ENCODE measurements at regions not wholly inside any gene's neighbourhood (a gene's known extent, or its start where the extent isn't known, plus 50 kb on each side); places are given as distances from the start of the nearest gene placed in this dataset.

DNA sequence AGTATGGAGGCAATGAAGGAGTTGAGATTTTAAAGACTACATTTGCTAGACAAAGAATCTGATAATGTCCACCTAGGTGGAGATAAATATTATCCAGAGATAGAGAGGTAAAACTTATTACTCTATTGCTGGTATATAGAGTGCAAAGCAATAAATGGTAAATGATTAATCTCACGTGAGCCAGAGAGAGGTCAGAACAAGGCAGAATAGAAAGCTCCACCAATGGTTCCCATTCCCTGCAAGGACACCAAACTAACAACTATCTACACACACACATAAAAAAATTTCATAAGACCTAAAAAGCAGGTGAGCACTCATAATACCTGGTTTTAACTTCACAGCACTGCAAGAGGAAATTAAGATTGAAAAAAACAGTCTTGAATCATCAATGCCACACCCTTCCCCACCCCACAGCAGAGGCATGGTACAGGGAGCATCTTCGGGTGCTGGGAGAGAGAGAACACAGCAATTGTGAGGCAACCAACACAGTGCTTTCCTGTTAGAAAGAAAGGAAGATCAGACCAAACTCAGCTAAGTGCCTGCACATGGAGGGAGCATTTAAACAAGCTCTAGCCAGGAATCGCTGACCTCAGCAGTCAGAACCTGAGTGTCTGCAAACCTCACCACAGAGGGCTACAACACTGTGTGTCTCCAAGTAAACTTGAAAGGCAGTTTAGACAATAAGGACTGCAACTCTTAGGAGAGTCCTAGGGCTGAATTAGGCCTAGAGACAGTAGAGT lies 1432.6 kb upstream of the TMEFF2 start:
- WGBS, 3 donors, result 38 to 57% (median 43%) methylated on average over 3 of the region's 3 CpGs
- Histone ChIP-seq H3K27ac (ENCODE audit: low read depth in 1 of 3, low read length in 2 of 3) (no peak overlapping the region), H3K4me1 (ENCODE audit: control insufficient read depth in 3 of 3, insufficient read depth in 2 of 3, low read depth in 1 of 3, low read length in 2 of 3) (peaks cover 0 to 13% (median 0%) of the 10 kb centered on the region in 3 donors), H3K27me3 (ENCODE audit: control insufficient read depth in 3 of 3, insufficient read depth in 3 of 3, low read length in 3 of 3) (no peaks in the 10 kb centered on the region), H3K9me3 (ENCODE audit: control insufficient read depth in 2 of 2, insufficient read depth in 1 of 2, low read depth in 1 of 2, low read length in 1 of 2) (no peaks in the 10 kb centered on the region), H3K4me3 (ENCODE audit: low read depth in 1 of 3, low read length in 3 of 3) (no peak overlapping the region), H3K36me3 (ENCODE audit: control insufficient read depth in 3 of 3, insufficient read depth in 2 of 3, low read depth in 1 of 3, low read length in 3 of 3) (no peaks in the 10 kb centered on the region)
- DNase-seq, result peak; percentile 53 to 70
- FAIRE-seq, result no peak

DNA sequence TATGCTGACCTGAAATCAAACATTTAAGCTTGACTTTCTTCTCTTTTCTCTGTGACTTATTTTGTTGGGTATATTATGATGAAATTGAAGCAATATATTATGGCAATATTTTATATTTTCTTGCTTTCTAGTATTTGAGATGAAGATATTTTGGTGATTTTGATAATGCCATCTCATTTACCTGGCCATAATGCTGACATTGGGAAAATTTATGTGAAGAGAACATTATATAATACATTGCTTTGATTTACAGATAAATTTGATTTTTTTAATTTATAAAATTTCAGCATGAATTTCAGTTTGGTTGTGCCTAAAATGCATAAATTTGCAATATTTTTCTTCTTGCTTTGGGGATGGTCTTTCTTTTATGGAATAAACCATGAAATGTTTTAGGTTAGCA lies 1413.7 kb upstream of the TMEFF2 start:
- no peak for FAIRE-seq
- H3K27me3 ChIP-seq (ENCODE audit: control insufficient read depth in 3 of 3, insufficient read depth in 3 of 3, low read length in 3 of 3), result no peaks in the 10 kb centered on the region
- no peak for DNase-seq
- peaks cover 0 to 2% of the 10 kb centered on the region in 2 donors for H3K9me3 ChIP-seq (ENCODE audit: control insufficient read depth in 2 of 2, insufficient read depth in 1 of 2, low read depth in 1 of 2, low read length in 1 of 2)
- no peaks in the 10 kb centered on the region for H3K4me1 ChIP-seq (ENCODE audit: control insufficient read depth in 3 of 3, insufficient read depth in 2 of 3, low read depth in 1 of 3, low read length in 2 of 3)
- H3K36me3 ChIP-seq (ENCODE audit: control insufficient read depth in 3 of 3, insufficient read depth in 2 of 3, low read depth in 1 of 3, low read length in 3 of 3), result no peaks in the 10 kb centered on the region
- no peak overlapping the region for H3K4me3 ChIP-seq (ENCODE audit: low read depth in 1 of 3, low read length in 3 of 3)
- no peak overlapping the region for H3K27ac ChIP-seq (ENCODE audit: low read depth in 1 of 3, low read length in 2 of 3)

DNA sequence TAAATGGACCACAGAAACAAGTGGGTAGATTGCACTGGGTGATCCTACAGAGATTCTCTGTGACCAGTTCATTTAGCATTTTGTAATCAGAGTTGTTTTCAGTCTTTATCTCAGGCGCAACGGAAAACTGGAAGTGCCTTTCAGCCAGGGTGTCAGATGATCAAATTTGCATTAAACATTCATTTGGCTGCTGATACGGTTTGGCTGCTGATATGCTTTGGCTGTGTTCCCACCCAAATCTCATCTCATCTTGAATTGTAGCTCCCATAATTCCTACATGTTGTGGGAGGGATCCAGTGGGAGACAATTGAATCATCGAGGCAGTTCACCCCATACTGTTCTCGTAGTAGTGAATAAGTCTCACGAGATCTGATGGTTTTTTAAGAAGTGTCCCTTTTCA lies 1396.1 kb upstream of the TMEFF2 start:
- no peak for FAIRE-seq
- Histone ChIP-seq H3K27me3 (ENCODE audit: control insufficient read depth in 3 of 3, insufficient read depth in 3 of 3, low read length in 3 of 3) (no peaks in the 10 kb centered on the region), H3K4me1 (ENCODE audit: control insufficient read depth in 3 of 3, insufficient read depth in 2 of 3, low read depth in 1 of 3, low read length in 2 of 3) (no peaks in the 10 kb centered on the region), H3K9me3 (ENCODE audit: control insufficient read depth in 2 of 2, insufficient read depth in 1 of 2, low read depth in 1 of 2, low read length in 1 of 2) (peaks cover 0 to 9% of the 10 kb centered on the region in 2 donors), H3K27ac (ENCODE audit: low read depth in 1 of 3, low read length in 2 of 3) (no peak overlapping the region), H3K4me3 (ENCODE audit: low read depth in 1 of 3, low read length in 3 of 3) (no peak overlapping the region), H3K36me3 (ENCODE audit: control insufficient read depth in 3 of 3, insufficient read depth in 2 of 3, low read depth in 1 of 3, low read length in 3 of 3) (no peaks in the 10 kb centered on the region)
- 65 to 79% (median 67%) methylated on average over 6 of the region's 6 CpGs for WGBS, 3 donors
- no peak for DNase-seq

DNA sequence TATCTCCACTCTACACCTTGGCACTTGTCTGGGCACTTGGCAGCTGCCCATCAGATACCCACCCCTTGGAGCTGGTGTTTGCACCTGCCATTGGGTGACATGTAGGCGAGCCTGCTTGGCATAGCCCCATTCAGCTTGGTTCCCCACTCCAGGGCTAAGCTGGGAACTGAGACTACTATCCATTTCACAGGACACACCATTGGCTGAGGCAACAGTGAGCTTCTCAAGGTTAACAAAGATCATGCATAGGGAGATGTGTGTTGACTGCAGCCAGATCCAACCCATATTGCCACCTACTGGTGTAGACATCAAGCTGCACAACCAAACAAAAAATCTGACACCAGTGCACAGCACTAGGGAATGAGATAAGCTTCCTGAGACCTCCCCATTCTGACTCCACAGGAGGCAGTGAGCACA lies 1389.8 kb upstream of the TMEFF2 start:
- H3K4me1 ChIP-seq (ENCODE audit: control insufficient read depth in 3 of 3, insufficient read depth in 2 of 3, low read depth in 1 of 3, low read length in 2 of 3), result no peaks in the 10 kb centered on the region
- H3K27ac ChIP-seq (ENCODE audit: low read depth in 1 of 3, low read length in 2 of 3), result no peak overlapping the region
- 33 to 72% (median 53%) methylated on average over 1 of the region's 1 CpG for WGBS, 3 donors
- no peaks in the 10 kb centered on the region for H3K9me3 ChIP-seq (ENCODE audit: control insufficient read depth in 2 of 2, insufficient read depth in 1 of 2, low read depth in 1 of 2, low read length in 1 of 2)
- DNase-seq, result peak; percentile 44 to 60
- no peaks in the 10 kb centered on the region for H3K36me3 ChIP-seq (ENCODE audit: control insufficient read depth in 3 of 3, insufficient read depth in 2 of 3, low read depth in 1 of 3, low read length in 3 of 3)
- H3K4me3 ChIP-seq (ENCODE audit: low read depth in 1 of 3, low read length in 3 of 3), result no peak overlapping the region
- no peaks in the 10 kb centered on the region for H3K27me3 ChIP-seq (ENCODE audit: control insufficient read depth in 3 of 3, insufficient read depth in 3 of 3, low read length in 3 of 3)
- FAIRE-seq, result no peak

DNA sequence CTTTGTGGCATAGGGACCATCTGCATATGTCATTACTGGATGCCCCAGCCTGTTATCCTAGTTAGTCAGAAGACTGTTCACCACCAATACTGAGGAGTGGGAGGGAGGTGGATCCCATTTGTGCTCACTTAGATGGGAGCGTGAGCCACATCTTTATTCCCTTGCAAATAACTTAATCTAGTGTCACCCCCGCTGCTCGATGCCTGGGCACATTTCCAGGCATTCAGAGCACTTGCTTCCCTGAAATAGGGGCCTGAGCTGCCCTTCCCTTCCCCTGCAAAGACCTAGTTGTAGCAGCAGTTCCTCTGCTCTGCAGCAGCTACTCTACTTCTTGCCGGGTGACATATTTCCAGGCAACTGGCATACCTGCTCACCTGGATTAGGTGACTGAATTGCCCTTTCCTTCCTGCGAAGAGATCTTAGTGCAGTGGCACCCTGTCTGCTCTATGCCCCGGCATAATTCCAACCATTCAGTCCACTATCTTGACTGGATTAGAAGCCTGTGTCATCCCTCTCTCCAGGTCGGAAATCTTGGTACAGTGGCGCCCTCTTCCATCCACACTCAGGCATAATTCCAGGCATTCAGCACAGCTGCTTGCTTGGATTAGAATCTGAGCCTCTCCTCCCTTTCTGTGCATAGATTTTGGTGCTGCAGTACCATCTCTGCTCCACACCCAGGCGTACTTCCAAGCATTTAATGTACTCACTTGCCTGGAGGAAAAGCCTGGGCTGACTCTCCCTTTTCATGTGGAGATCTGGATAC lies 1389.1 kb upstream of the TMEFF2 start:
- H3K9me3 ChIP-seq (ENCODE audit: control insufficient read depth in 2 of 2, insufficient read depth in 1 of 2, low read depth in 1 of 2, low read length in 1 of 2), result no peaks in the 10 kb centered on the region
- no peaks in the 10 kb centered on the region for H3K36me3 ChIP-seq (ENCODE audit: control insufficient read depth in 3 of 3, insufficient read depth in 2 of 3, low read depth in 1 of 3, low read length in 3 of 3)
- no peaks in the 10 kb centered on the region for H3K27me3 ChIP-seq (ENCODE audit: control insufficient read depth in 3 of 3, insufficient read depth in 3 of 3, low read length in 3 of 3)
- H3K4me1 ChIP-seq (ENCODE audit: control insufficient read depth in 3 of 3, insufficient read depth in 2 of 3, low read depth in 1 of 3, low read length in 2 of 3), result no peaks in the 10 kb centered on the region
- H3K27ac ChIP-seq (ENCODE audit: low read depth in 1 of 3, low read length in 2 of 3), result no peak overlapping the region
- WGBS, 3 donors, result 34 to 60% (median 43%) methylated on average over 9 of the region's 9 CpGs
- H3K4me3 ChIP-seq (ENCODE audit: low read depth in 1 of 3, low read length in 3 of 3), result no peak overlapping the region
- DNase-seq (peak; percentile 62 to 69), FAIRE-seq (no peak)

DNA sequence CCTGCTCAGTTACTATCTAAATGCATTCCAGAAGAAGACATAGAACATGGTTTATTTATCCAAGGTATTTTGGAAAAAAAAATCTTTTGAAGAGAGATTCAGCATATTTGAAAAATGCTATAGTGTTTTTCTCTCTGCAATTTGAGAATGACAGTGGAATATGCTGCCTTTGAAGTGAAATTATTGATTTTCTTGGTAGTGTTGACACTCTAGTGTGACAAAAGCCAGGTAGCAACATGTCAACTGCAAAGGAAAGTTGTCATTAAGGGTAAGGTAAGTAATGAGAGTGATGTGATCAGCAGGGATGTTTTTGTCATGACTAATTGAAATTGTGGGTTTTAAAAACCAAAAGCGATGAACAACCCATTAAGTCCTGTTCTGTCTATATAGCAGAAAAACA lies 1387.1 kb upstream of the TMEFF2 start:
- Histone ChIP-seq H3K27ac (ENCODE audit: low read depth in 1 of 3, low read length in 2 of 3) (no peak overlapping the region), H3K4me1 (ENCODE audit: control insufficient read depth in 3 of 3, insufficient read depth in 2 of 3, low read depth in 1 of 3, low read length in 2 of 3) (no peaks in the 10 kb centered on the region), H3K4me3 (ENCODE audit: low read depth in 1 of 3, low read length in 3 of 3) (no peak overlapping the region), H3K36me3 (ENCODE audit: control insufficient read depth in 3 of 3, insufficient read depth in 2 of 3, low read depth in 1 of 3, low read length in 3 of 3) (no peaks in the 10 kb centered on the region), H3K27me3 (ENCODE audit: control insufficient read depth in 3 of 3, insufficient read depth in 3 of 3, low read length in 3 of 3) (no peaks in the 10 kb centered on the region), H3K9me3 (ENCODE audit: control insufficient read depth in 2 of 2, insufficient read depth in 1 of 2, low read depth in 1 of 2, low read length in 1 of 2) (no peaks in the 10 kb centered on the region)
- no peak for FAIRE-seq
- 91 to 98% (median 92%) methylated on average over 1 of the region's 1 CpG for WGBS, 3 donors
- DNase-seq, result no peak

DNA sequence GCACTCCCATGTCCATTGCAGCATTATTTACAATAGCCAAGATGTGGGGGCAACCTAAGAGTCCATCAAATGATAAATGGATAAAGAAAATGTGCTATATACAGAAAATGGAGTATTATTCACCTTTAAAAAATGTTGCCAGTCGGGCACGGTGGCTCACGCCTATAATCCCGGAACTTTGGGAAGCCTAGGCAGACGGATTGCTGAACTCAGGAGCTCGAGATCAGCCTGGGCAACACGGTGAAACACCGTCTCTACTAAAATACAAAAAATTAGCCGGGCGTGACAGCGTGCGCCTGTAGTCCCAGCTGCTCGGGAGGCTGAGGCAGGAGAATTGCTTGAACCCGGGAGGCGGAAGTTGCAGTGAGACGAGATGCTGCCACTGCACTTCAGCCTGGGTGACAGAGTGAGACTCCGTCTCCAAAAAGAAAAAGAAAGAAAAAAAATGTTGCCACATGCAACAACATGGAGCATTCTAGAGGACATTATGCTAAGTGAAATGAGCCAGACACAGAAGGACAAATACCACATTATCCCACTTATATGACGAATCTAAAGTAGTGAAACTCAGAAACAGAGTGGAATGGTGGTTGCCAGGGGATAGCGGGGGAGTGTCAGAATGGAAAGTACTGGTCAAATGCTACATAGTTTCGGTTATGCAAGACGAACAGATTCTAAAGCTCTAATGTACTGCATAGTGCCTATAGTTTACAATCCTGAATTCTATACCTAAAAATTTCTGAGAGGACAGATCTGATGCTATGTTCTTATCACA lies 1385.6 kb upstream of the TMEFF2 start:
- DNase-seq (no peak), FAIRE-seq (no peak)
- no peaks in the 10 kb centered on the region for H3K36me3 ChIP-seq (ENCODE audit: control insufficient read depth in 3 of 3, insufficient read depth in 2 of 3, low read depth in 1 of 3, low read length in 3 of 3)
- WGBS, 3 donors, result 92 to 95% (median 93%) methylated on average over 21 of the region's 21 CpGs
- no peaks in the 10 kb centered on the region for H3K9me3 ChIP-seq (ENCODE audit: control insufficient read depth in 2 of 2, insufficient read depth in 1 of 2, low read depth in 1 of 2, low read length in 1 of 2)
- no peak overlapping the region for H3K4me3 ChIP-seq (ENCODE audit: low read depth in 1 of 3, low read length in 3 of 3)
- H3K4me1 ChIP-seq (ENCODE audit: control insufficient read depth in 3 of 3, insufficient read depth in 2 of 3, low read depth in 1 of 3, low read length in 2 of 3), result no peaks in the 10 kb centered on the region
- no peak overlapping the region for H3K27ac ChIP-seq (ENCODE audit: low read depth in 1 of 3, low read length in 2 of 3)
- no peaks in the 10 kb centered on the region for H3K27me3 ChIP-seq (ENCODE audit: control insufficient read depth in 3 of 3, insufficient read depth in 3 of 3, low read length in 3 of 3)

DNA sequence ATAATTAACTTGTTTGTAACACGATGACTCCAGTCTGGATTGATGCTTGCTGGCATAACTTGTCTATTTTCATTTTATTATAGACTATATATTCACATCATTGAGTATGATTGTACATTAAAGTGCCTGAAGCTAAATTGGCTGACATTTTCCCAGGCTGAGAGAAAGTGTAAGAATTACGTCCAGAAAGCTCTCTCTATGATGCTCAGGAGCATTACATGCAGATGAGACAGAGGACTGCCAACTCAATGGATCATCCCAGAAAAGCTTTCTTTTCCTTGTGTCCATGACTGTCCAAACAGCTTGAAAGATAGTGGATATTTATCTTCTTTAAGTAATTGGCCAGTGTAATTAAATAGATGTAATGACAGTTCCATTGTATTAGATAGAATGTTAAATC lies 1372.2 kb upstream of the TMEFF2 start:
- DNase-seq (no peak), FAIRE-seq (no peak)
- Histone ChIP-seq H3K4me1 (ENCODE audit: control insufficient read depth in 3 of 3, insufficient read depth in 2 of 3, low read depth in 1 of 3, low read length in 2 of 3) (no peaks in the 10 kb centered on the region), H3K36me3 (ENCODE audit: control insufficient read depth in 3 of 3, insufficient read depth in 2 of 3, low read depth in 1 of 3, low read length in 3 of 3) (no peaks in the 10 kb centered on the region), H3K27me3 (ENCODE audit: control insufficient read depth in 3 of 3, insufficient read depth in 3 of 3, low read length in 3 of 3) (no peaks in the 10 kb centered on the region), H3K4me3 (ENCODE audit: low read depth in 1 of 3, low read length in 3 of 3) (no peak overlapping the region), H3K27ac (ENCODE audit: low read depth in 1 of 3, low read length in 2 of 3) (no peak overlapping the region), H3K9me3 (ENCODE audit: control insufficient read depth in 2 of 2, insufficient read depth in 1 of 2, low read depth in 1 of 2, low read length in 1 of 2) (no peaks in the 10 kb centered on the region)
- WGBS, 3 donors, result 75 to 83% (median 81%) methylated on average over 2 of the region's 2 CpGs

Data from small intestine (tissue), 7 donors.